ENCODE measurements at regions not wholly inside any gene's neighbourhood (a gene's known extent, or its start where the extent isn't known, plus 50 kb on each side); places are given as distances from the start of the nearest gene placed in this dataset.

DNA sequence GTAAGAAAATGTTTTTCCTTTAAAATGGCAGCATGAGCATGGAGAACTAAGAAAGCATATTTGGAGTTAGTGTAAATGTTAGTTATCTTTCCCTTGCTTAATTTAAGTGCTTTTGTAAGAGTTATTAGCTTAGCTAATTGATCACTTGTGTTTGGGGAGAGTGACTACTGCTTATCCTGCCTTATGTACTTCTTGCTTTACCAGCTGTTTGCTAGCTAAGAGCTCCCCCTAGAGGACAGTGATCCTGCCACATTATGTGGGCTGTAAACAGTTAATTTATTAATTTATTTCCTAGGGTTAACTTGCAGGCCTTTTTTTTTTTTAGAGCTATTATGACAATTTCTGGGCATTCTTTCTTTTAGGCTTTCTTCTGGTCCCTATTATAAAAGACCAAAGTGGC lies 435.8 kb downstream of the MAGEB5 start:
- intact Hi-C loops (cut with DNase I), result no loop called here
- Histone ChIP-seq H3K4me3 (no peak overlapping the region), H3K27me3 (no peaks in the 10 kb centered on the region), H3K9me3 (peaks cover 14% of the 10 kb centered on the region), H3K36me3 (no peaks in the 10 kb centered on the region), H3K27ac (no peak overlapping the region), H3K4me1 (no peaks in the 10 kb centered on the region)
- TF ChIP-seq POLR2AphosphoS5 (IDR thresholded peaks at IDR 0.05; ENCODE audit: insufficient read depth in 1 of 2, low read depth in 1 of 2) (no peak), POLR2A (IDR thresholded peaks at IDR 0.05) (no peak)
- TF ChIP-seq, protein P1, sequence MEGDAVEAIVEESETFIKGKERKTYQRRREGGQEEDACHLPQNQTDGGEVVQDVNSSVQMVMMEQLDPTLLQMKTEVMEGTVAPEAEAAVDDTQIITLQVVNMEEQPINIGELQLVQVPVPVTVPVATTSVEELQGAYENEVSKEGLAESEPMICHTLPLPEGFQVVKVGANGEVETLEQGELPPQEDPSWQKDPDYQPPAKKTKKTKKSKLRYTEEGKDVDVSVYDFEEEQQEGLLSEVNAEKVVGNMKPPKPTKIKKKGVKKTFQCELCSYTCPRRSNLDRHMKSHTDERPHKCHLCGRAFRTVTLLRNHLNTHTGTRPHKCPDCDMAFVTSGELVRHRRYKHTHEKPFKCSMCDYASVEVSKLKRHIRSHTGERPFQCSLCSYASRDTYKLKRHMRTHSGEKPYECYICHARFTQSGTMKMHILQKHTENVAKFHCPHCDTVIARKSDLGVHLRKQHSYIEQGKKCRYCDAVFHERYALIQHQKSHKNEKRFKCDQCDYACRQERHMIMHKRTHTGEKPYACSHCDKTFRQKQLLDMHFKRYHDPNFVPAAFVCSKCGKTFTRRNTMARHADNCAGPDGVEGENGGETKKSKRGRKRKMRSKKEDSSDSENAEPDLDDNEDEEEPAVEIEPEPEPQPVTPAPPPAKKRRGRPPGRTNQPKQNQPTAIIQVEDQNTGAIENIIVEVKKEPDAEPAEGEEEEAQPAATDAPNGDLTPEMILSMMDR (IDR thresholded peaks at IDR 0.05), result no peak
- no peak for DNase-seq (ENCODE audit: extremely low spot score in 2 of 2)

DNA sequence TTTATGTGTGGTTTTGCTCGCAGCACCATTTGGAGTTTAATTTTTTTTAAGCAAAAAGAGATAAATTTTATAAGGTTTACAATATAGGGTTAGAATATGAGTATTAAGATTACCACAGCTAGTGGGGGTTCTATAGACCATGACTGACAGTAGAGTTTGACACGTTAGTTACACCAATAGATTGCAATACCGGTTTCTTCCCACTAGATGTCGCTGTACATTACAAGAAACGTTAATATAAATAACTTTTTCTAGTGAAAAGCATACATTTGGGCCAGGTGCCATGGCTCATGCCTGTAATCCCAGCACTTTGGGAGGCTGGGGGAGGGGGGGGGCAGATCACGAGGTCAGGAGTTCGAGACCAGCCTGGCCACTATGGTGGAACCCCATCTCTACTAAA lies 433.6 kb downstream of the MAGEB5 start:
- no peaks in the 10 kb centered on the region for H3K27me3 ChIP-seq
- peaks cover 14% of the 10 kb centered on the region for H3K9me3 ChIP-seq
- H3K36me3 ChIP-seq, result no peaks in the 10 kb centered on the region
- intact Hi-C loops (cut with DNase I), result no loop called here
- no peak for DNase-seq (ENCODE audit: extremely low spot score in 2 of 2)
- H3K4me1 ChIP-seq, result no peaks in the 10 kb centered on the region
- H3K4me3 ChIP-seq, result no peak overlapping the region
- TF ChIP-seq, protein P1 (IDR thresholded peaks at IDR 0.05), result no peak
- TF ChIP-seq POLR2AphosphoS5 (IDR thresholded peaks at IDR 0.05; ENCODE audit: insufficient read depth in 1 of 2, low read depth in 1 of 2) (no peak), POLR2A (IDR thresholded peaks at IDR 0.05) (no peak)
- H3K27ac ChIP-seq, result no peak overlapping the region

DNA sequence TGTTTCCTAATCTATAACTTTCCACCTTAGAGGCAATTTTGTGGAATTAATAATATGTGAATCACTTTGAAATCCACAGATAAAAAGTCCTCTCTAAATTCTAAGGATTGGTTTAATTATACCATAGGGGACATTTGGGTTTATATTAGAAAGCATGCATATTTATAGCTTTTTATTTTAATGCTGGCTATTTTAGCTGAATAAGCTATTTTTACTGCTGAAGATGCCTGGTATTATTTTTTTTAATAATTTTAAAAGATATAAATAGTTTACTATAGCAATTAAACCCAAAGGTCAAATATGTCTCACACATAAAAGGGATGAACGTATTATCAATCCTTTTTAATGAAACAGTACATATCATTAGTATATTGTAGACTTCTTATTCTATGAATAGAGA lies 415.4 kb downstream of the MAGEB5 start:
- intact Hi-C loops (cut with DNase I), result no loop called here
- DNase-seq (ENCODE audit: extremely low spot score in 2 of 2), result no peak
- H3K4me3 ChIP-seq, result no peak overlapping the region
- no peak overlapping the region for H3K27ac ChIP-seq
- no peaks in the 10 kb centered on the region for H3K27me3 ChIP-seq
- H3K36me3 ChIP-seq, result no peaks in the 10 kb centered on the region
- H3K9me3 ChIP-seq, result no peaks in the 10 kb centered on the region
- TF ChIP-seq, protein P1 (IDR thresholded peaks at IDR 0.05), result no peak
- no peak for TF ChIP-seq POLR2AphosphoS5 (IDR thresholded peaks at IDR 0.05; ENCODE audit: insufficient read depth in 1 of 2, low read depth in 1 of 2)
- no peak for TF ChIP-seq POLR2A (IDR thresholded peaks at IDR 0.05)
- no peaks in the 10 kb centered on the region for H3K4me1 ChIP-seq

DNA sequence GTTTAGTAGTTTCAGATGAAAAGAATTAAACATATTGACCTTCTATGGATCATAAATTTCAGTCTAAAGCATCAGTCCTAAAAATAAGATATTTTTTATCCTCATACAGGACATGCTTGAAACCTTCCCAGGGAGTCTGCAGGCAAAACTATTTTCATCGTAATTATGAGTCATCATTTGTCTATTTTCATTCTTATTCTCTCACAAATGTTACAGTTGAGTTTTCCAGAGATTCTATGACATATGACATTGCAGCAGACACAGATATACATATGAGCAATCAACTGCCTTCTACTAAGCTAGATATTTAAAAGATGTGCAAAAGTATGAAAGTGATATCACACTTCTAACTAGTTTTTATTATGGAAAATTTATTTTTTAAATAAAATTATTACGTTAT lies 398.0 kb downstream of the MAGEB5 start:
- intact Hi-C loops (cut with DNase I), result no loop called here
- H3K9me3 ChIP-seq, result no peaks in the 10 kb centered on the region
- no peak overlapping the region for H3K27ac ChIP-seq
- no peaks in the 10 kb centered on the region for H3K27me3 ChIP-seq
- no peak for DNase-seq (ENCODE audit: extremely low spot score in 2 of 2)
- H3K36me3 ChIP-seq, result no peaks in the 10 kb centered on the region
- no peaks in the 10 kb centered on the region for H3K4me1 ChIP-seq
- no peak overlapping the region for H3K4me3 ChIP-seq
- no peak for TF ChIP-seq POLR2A (IDR thresholded peaks at IDR 0.05)
- TF ChIP-seq, protein P1 (IDR thresholded peaks at IDR 0.05), result no peak
- TF ChIP-seq POLR2AphosphoS5 (IDR thresholded peaks at IDR 0.05; ENCODE audit: insufficient read depth in 1 of 2, low read depth in 1 of 2), result no peak

DNA sequence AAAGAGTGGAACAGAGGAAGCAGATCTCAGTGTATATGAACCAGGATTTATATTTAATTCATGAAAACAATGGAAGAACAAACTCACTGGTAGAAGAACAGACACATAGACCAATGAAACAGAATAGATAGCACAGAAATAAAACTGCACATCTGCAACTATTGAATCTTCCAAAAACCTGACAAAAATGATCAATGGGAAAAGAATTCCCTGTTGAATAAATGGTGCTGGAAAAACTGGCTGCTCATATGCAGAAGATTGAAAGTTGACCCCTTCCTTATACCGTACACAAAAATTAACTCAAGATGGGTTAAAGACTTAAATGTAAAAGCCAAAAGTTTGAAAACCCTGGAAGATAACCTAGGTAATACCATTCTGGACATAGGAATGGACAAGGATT lies 391.0 kb downstream of the MAGEB5 start:
- no peak for DNase-seq (ENCODE audit: extremely low spot score in 2 of 2)
- Histone ChIP-seq H3K36me3 (no peaks in the 10 kb centered on the region), H3K27ac (no peak overlapping the region), H3K4me1 (no peaks in the 10 kb centered on the region), H3K4me3 (no peak overlapping the region), H3K27me3 (no peaks in the 10 kb centered on the region), H3K9me3 (no peaks in the 10 kb centered on the region)
- TF ChIP-seq, protein P1 (IDR thresholded peaks at IDR 0.05), result no peak
- no peak for TF ChIP-seq POLR2A (IDR thresholded peaks at IDR 0.05)
- no peak for TF ChIP-seq POLR2AphosphoS5 (IDR thresholded peaks at IDR 0.05; ENCODE audit: insufficient read depth in 1 of 2, low read depth in 1 of 2)
- intact Hi-C loops (cut with DNase I), result no loop called here

Measured in vagina (tissue), 2 donors.